ENCODE measurements at regions not wholly inside any gene's neighbourhood (a gene's known extent, or its start where the extent isn't known, plus 50 kb on each side); places are given as distances from the start of the nearest gene placed in this dataset.

DNA sequence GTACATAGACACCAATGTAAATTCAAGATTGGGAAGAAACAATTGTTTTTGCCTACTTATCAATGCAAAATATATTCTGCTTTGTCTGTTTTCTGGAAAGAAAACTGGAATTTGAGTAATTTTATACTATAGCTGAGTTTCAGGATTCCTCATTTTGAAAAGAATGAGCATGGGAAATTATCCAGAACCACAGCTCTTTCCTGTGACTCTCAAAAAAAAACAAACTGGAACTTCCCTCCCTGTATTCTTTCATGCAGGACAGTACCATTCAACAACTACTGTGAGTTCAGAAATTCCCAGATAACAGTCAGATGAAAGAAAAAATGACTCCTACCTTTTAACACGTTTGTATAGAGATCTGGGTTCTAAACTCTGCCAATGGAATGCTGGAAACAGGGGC lies 372.4 kb downstream of the TGFB2 start (continued):
- TF ChIP-seq, protein P1, sequence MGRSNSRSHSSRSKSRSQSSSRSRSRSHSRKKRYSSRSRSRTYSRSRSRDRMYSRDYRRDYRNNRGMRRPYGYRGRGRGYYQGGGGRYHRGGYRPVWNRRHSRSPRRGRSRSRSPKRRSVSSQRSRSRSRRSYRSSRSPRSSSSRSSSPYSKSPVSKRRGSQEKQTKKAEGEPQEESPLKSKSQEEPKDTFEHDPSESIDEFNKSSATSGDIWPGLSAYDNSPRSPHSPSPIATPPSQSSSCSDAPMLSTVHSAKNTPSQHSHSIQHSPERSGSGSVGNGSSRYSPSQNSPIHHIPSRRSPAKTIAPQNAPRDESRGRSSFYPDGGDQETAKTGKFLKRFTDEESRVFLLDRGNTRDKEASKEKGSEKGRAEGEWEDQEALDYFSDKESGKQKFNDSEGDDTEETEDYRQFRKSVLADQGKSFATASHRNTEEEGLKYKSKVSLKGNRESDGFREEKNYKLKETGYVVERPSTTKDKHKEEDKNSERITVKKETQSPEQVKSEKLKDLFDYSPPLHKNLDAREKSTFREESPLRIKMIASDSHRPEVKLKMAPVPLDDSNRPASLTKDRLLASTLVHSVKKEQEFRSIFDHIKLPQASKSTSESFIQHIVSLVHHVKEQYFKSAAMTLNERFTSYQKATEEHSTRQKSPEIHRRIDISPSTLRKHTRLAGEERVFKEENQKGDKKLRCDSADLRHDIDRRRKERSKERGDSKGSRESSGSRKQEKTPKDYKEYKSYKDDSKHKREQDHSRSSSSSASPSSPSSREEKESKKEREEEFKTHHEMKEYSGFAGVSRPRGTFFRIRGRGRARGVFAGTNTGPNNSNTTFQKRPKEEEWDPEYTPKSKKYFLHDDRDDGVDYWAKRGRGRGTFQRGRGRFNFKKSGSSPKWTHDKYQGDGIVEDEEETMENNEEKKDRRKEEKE (IDR thresholded peaks at IDR 0.05), result no peak
- TF ChIP-seq, protein P2, sequence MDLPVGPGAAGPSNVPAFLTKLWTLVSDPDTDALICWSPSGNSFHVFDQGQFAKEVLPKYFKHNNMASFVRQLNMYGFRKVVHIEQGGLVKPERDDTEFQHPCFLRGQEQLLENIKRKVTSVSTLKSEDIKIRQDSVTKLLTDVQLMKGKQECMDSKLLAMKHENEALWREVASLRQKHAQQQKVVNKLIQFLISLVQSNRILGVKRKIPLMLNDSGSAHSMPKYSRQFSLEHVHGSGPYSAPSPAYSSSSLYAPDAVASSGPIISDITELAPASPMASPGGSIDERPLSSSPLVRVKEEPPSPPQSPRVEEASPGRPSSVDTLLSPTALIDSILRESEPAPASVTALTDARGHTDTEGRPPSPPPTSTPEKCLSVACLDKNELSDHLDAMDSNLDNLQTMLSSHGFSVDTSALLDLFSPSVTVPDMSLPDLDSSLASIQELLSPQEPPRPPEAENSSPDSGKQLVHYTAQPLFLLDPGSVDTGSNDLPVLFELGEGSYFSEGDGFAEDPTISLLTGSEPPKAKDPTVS (IDR thresholded peaks at IDR 0.05; ENCODE audit: low read depth, low read length), result no peak
- no peak for TF ChIP-seq MYC (IDR thresholded peaks at IDR 0.05; ENCODE audit: insufficient read depth, insufficient read length, insufficient replicate concordance, low read length, severe bottlenecking)

- DNase-seq (ENCODE audit: low read depth, low spot score) (no peak), ATAC-seq (no peak), FAIRE-seq (no peak)
- ChIA-PET POLR2A (no interaction called here), CTCF (no interaction called here), SMC1A (ENCODE audit: uncharacterized antibody, unreplicated experiment) (no interaction called here), RAD21 (ENCODE audit: unreplicated experiment) (no interaction called here)
- no peaks in the 10 kb centered on the region for H3K27me3 ChIP-seq (replicated peaks in 1 of 2; ENCODE audit: control insufficient read depth in 2 of 2, insufficient read depth in 2 of 2, low read length in 1 of 2)
- no peak overlapping the region for H3K9ac ChIP-seq (ENCODE audit: control insufficient read depth, insufficient read depth, low read length)
- in situ Hi-C loops (cut with MboI), result no loop called here
- no peak overlapping the region for H3K4me2 ChIP-seq (ENCODE audit: control insufficient read depth, insufficient read depth)
- no peaks in the 10 kb centered on the region for H3K9me3 ChIP-seq (replicated peaks; ENCODE audit: control insufficient read depth, insufficient read depth, low read length)
- no peaks in the 10 kb centered on the region for H3K36me3 ChIP-seq (ENCODE audit: control insufficient read depth in 2 of 2, insufficient read depth in 2 of 2, low read length in 1 of 2)
- no peaks in the 10 kb centered on the region for H3K79me2 ChIP-seq (ENCODE audit: control insufficient read depth, insufficient read depth, low read length)
- no peak overlapping the region for H2AFZ ChIP-seq (ENCODE audit: control insufficient read depth, low read depth, low read length)
- WGBS (ENCODE audit: insufficient coverage, insufficient replicate concordance, low lambda C conversion rate, missing lambda C conversion rate), result 23% methylated on average over 3 of the region's 3 CpGs
- BruUV-seq (replicated peaks), result no TSS peak
- H4K20me1 ChIP-seq (ENCODE audit: control insufficient read depth, insufficient read depth), result no peaks in the 10 kb centered on the region
- H3K4me1 ChIP-seq (ENCODE audit: control insufficient read depth, insufficient read depth, low read length), result no peaks in the 10 kb centered on the region
- TF ChIP-seq BRCA1 (IDR thresholded peaks at IDR 0.05; ENCODE audit: low read depth, low read length) (no peak), STAT1 (conservative IDR thresholded peaks at IDR 0.05) (no peak), RBBP5 (conservative IDR thresholded peaks at IDR 0.05) (no peak), ESRRA (IDR thresholded peaks at IDR 0.05; ENCODE audit: low read length) (no peak), MTA3 (IDR thresholded peaks at IDR 0.05; ENCODE audit: borderline replicate concordance, low read length) (no peak), MAX (IDR thresholded peaks at IDR 0.05; ENCODE audit: low read depth, low read length) (no peak)
- TF ChIP-seq, protein P1 (IDR thresholded peaks at IDR 0.05), result no peak
- no peak overlapping the region for H3K27ac ChIP-seq (ENCODE audit: control insufficient read depth, insufficient read depth)
- intact Hi-C loops (cut with micrococcal nuclease; ENCODE audit: unreplicated experiment), result no loop called here
- no peak overlapping the region for H3K4me3 ChIP-seq
Observed at GRCh38 chr1:218718206-218718605, 373.1 kb downstream of the TGFB2 start.

Data from GM12878 (cell line).